ENCODE measurements at regions not wholly inside any gene's neighbourhood (a gene's known extent, or its start where the extent isn't known, plus 50 kb on each side); places are given as distances from the start of the nearest gene placed in this dataset. TPM values are rescaled to one million over a fixed set of nuclear protein-coding genes. Genes with fewer than 3 reads are reported as not detected.
"Not testable (repeated sequence)": the region's sequence is repeated elsewhere in the genome, so short reads cannot be mapped to it uniquely, and the experiment has no call there.

GRCh38 chr3:105296182-105296822, 70.4 kb upstream of the ALCAM start:
- H3K36me3 ChIP-seq (ENCODE audit: control insufficient read depth in 3 of 3, insufficient read depth in 3 of 3, low read length in 3 of 3); H3K27ac ChIP-seq (ENCODE audit: low read depth, low read length); H3K4me1 ChIP-seq (ENCODE audit: control insufficient read depth in 3 of 3, insufficient read depth in 3 of 3, low read length in 3 of 3); H3K4me3 ChIP-seq (ENCODE audit: low read length in 3 of 3); H3K27me3 ChIP-seq (ENCODE audit: control insufficient read depth in 3 of 3, insufficient read depth in 3 of 3, low read length in 3 of 3); H3K9me3 ChIP-seq (ENCODE audit: control insufficient read depth in 3 of 3, low read length in 3 of 3); H3K9ac ChIP-seq (ENCODE audit: low read depth in 1 of 3, low read length in 3 of 3): not testable (repeated sequence)

GRCh38 chr3:105304487-105304886, 62.2 kb upstream of the ALCAM start:
- H3K27ac ChIP-seq (ENCODE audit: low read depth, low read length), result no peak overlapping the region
- H3K9ac ChIP-seq (ENCODE audit: low read depth in 1 of 3, low read length in 3 of 3), result no peak overlapping the region
- no peak overlapping the region for H3K4me3 ChIP-seq (ENCODE audit: low read length in 3 of 3)
- no peaks in the 10 kb centered on the region for H3K36me3 ChIP-seq (ENCODE audit: control insufficient read depth in 3 of 3, insufficient read depth in 3 of 3, low read length in 3 of 3)
- no peaks in the 10 kb centered on the region for H3K4me1 ChIP-seq (ENCODE audit: control insufficient read depth in 3 of 3, insufficient read depth in 3 of 3, low read length in 3 of 3)
- H3K9me3 ChIP-seq (ENCODE audit: control insufficient read depth in 3 of 3, low read length in 3 of 3), result no peaks in the 10 kb centered on the region
- H3K27me3 ChIP-seq (ENCODE audit: control insufficient read depth in 3 of 3, insufficient read depth in 3 of 3, low read length in 3 of 3), result no peaks in the 10 kb centered on the region

- Histone ChIP-seq H3K4me3 (ENCODE audit: low read length in 3 of 3) (no peak overlapping the region), H3K27ac (ENCODE audit: low read depth, low read length) (no peak overlapping the region), H3K9me3 (ENCODE audit: control insufficient read depth in 3 of 3, low read length in 3 of 3) (no peaks in the 10 kb centered on the region), H3K9ac (ENCODE audit: low read depth in 1 of 3, low read length in 3 of 3) (no peak overlapping the region), H3K36me3 (ENCODE audit: control insufficient read depth in 3 of 3, insufficient read depth in 3 of 3, low read length in 3 of 3) (no peaks in the 10 kb centered on the region), H3K27me3 (ENCODE audit: control insufficient read depth in 3 of 3, insufficient read depth in 3 of 3, low read length in 3 of 3) (no peaks in the 10 kb centered on the region), H3K4me1 (ENCODE audit: control insufficient read depth in 3 of 3, insufficient read depth in 3 of 3, low read length in 3 of 3) (no peaks in the 10 kb centered on the region)
Measured at GRCh38 chr3:105315144-105315543, 51.6 kb upstream of the ALCAM start.

GRCh38 chr3:105315815-105316214, 50.9 kb upstream of the ALCAM start:
- Histone ChIP-seq H3K27me3 (ENCODE audit: control insufficient read depth in 3 of 3, insufficient read depth in 3 of 3, low read length in 3 of 3) (no peaks in the 10 kb centered on the region), H3K9me3 (ENCODE audit: control insufficient read depth in 3 of 3, low read length in 3 of 3) (no peaks in the 10 kb centered on the region), H3K27ac (ENCODE audit: low read depth, low read length) (no peak overlapping the region), H3K4me1 (ENCODE audit: control insufficient read depth in 3 of 3, insufficient read depth in 3 of 3, low read length in 3 of 3) (no peaks in the 10 kb centered on the region), H3K9ac (ENCODE audit: low read depth in 1 of 3, low read length in 3 of 3) (no peak overlapping the region), H3K36me3 (ENCODE audit: control insufficient read depth in 3 of 3, insufficient read depth in 3 of 3, low read length in 3 of 3) (no peaks in the 10 kb centered on the region), H3K4me3 (ENCODE audit: low read length in 3 of 3) (no peak overlapping the region)

- no peaks in the 10 kb centered on the region for H3K27me3 ChIP-seq (ENCODE audit: control insufficient read depth in 3 of 3, insufficient read depth in 3 of 3, low read length in 3 of 3)
- no peak overlapping the region for H3K4me3 ChIP-seq (ENCODE audit: low read length in 3 of 3)
- no peak overlapping the region for H3K9ac ChIP-seq (ENCODE audit: low read depth in 1 of 3, low read length in 3 of 3)
- no peaks in the 10 kb centered on the region for H3K9me3 ChIP-seq (ENCODE audit: control insufficient read depth in 3 of 3, low read length in 3 of 3)
- H3K36me3 ChIP-seq (ENCODE audit: control insufficient read depth in 3 of 3, insufficient read depth in 3 of 3, low read length in 3 of 3), result no peaks in the 10 kb centered on the region
- H3K4me1 ChIP-seq (ENCODE audit: control insufficient read depth in 3 of 3, insufficient read depth in 3 of 3, low read length in 3 of 3), result no peaks in the 10 kb centered on the region
- no peak overlapping the region for H3K27ac ChIP-seq (ENCODE audit: low read depth, low read length)
Measured at GRCh38 chr3:105316331-105316730, 50.4 kb upstream of the ALCAM start.

Small RNAs in the stretch of these regions (small RNA-seq; reads per million reads assigned to genes)
- gene MIR548AB (not detected), gene NDUFA4P2 (not detected), gene RNU1-43P (not detected), gene RNU6-461P (not detected), gene TUBBP11 (not detected)

Data from skeletal muscle tissue (tissue), 4 donors.